Epithelial cell of esophagus (primary cell): ENCODE measurements at regions not wholly inside any gene's neighbourhood (a gene's known extent, or its start where the extent isn't known, plus 50 kb on each side); places are given as distances from the start of the nearest gene placed in this dataset.

Experiments used
- DNase-seq: peaks from one replicate; pipeline ENCODE4 v3.0.0; 2010; ENCODE audit warnings: low read depth
- H3K4me3 ChIP-seq: 2 replicates; pipeline ENCODE4 v1.5.1; 2011; ENCODE audit warnings: mild to moderate bottlenecking, low read length, control low read depth
- TF ChIP-seq, protein P1 (sequence below): IDR thresholded peaks from 2 replicates; pipeline ENCODE4 v1.5.1; 2011; ENCODE audit warnings: low read depth, mild to moderate bottlenecking, low read length, control low read depth, inconsistent platforms; ENCODE audit not compliant: insufficient read depth; ENCODE audit errors: missing control alignments

DNA sequence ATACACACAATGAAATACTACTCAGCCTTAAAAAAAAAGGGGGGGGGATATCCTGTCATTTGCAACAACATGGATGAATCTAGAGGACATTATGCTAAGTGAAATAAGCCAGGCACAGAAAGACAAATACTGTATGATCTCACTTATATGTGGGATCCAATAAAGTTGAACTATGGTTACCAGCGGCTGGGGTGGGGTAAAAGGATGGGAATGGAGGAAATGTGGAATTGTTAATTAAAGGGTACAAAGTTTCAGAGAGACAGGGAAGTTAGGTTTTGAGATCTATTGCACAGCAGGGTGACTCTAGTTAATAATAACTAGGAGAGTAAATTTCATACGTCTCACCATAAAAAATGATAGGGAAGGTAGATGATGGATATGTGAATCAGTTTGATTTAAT, 76.2 kb upstream of the ZNF608 start:
- H3K4me3 ChIP-seq: no peak overlapping the region
- DNase-seq: no peak
- TF ChIP-seq, protein P1, sequence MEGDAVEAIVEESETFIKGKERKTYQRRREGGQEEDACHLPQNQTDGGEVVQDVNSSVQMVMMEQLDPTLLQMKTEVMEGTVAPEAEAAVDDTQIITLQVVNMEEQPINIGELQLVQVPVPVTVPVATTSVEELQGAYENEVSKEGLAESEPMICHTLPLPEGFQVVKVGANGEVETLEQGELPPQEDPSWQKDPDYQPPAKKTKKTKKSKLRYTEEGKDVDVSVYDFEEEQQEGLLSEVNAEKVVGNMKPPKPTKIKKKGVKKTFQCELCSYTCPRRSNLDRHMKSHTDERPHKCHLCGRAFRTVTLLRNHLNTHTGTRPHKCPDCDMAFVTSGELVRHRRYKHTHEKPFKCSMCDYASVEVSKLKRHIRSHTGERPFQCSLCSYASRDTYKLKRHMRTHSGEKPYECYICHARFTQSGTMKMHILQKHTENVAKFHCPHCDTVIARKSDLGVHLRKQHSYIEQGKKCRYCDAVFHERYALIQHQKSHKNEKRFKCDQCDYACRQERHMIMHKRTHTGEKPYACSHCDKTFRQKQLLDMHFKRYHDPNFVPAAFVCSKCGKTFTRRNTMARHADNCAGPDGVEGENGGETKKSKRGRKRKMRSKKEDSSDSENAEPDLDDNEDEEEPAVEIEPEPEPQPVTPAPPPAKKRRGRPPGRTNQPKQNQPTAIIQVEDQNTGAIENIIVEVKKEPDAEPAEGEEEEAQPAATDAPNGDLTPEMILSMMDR: no peak

- TF ChIP-seq, protein P1: no peak
- H3K4me3 ChIP-seq: no peak overlapping the region
- DNase-seq: no peak
These were observed 76.9 kb upstream of the ZNF608 start for GRCh38 chr5:124823380-124823779.

DNA sequence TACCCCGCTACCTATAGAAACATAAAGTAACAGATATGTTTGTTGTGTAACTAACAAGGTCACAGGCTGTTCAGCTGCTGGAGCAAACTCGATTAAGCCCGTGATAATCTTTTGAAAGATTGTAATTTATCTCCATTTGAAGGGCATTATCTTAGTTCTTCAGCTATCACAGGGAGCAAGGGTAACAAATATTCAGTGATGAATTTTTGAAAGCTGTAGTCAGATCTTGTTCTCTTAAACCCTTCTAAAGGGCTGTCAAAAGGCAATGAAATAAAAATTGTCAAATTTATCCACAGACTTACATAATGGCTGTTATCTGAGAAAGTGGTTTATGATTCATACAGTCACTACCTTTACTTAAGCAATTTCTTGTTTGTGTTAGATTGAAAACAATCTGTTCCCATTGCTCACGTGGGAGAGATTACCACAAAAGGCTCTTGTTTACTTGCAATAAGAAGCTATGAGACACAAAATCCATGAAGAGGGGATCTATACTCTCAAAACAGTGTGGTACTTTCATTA, 78.3 kb upstream of the ZNF608 start:
- no peak overlapping the region for H3K4me3 ChIP-seq
- peak; percentile 88 for DNase-seq

DNA sequence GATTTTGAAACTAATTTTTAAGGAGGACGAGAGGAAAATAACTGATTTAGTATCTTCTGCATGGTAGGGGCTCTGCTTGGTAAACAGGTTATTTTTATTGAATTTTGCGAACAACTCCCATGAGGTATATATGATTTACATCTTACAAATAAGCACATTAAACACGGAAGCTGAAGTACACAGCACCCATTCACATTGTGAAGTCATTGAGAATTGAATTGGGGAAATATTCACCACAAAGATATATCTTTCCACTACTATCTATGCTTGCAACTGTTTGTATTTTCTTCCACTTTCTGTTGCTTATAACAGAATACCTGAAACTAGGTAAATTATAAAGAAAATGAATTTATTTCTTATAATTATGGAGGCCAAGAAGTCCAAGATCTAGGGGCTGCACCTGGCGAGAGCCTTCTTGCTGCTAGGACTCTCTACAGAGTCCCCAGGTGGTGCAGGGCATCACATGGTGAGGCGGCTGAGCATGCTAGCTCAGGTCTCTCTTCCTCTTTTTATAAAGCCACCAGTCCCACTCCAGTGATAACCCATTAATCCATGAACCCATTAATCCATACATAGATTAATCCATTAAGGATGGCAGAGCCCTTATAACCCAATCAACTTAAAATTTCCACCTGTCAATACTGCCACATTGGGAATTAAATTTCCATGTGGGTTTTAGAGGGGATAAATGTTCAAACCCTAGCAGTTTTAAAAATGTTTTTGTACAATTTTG, 79.0 kb upstream of the ZNF608 start:
- TF ChIP-seq, protein P1: no peak
- no peak overlapping the region for H3K4me3 ChIP-seq
- no peak for DNase-seq

More for the DNA sequence above, 78.3 kb upstream of the ZNF608 start:
- TF ChIP-seq, protein P1: no peak

GRCh38 chr5:124825983-124826337, 79.5 kb upstream of the ZNF608 start:
- TF ChIP-seq, protein P1: no peak
- no peak overlapping the region for H3K4me3 ChIP-seq
- no peak for DNase-seq

GRCh38 chr5:124828731-124829234, 82.3 kb upstream of the ZNF608 start:
- TF ChIP-seq, protein P1: no peak
- no peak overlapping the region for H3K4me3 ChIP-seq
- no peak for DNase-seq
